ENCODE measurements at regions not wholly inside any gene's neighbourhood (a gene's known extent, or its start where the extent isn't known, plus 50 kb on each side); places are given as distances from the start of the nearest gene placed in this dataset.

GRCh38 chr16:55126456-55126855, 195.8 kb downstream of the IRX5 start:
- no peak for TF ChIP-seq CTCF (conservative IDR thresholded peaks at IDR 0.05)
- TF ChIP-seq EZH2 (IDR thresholded peaks at IDR 0.05; ENCODE audit: low read depth) = no peak
